IMR-90 (cell line): ENCODE measurements at regions not wholly inside any gene's neighbourhood (a gene's known extent, or its start where the extent isn't known, plus 50 kb on each side); places are given as distances from the start of the nearest gene placed in this dataset.

Experiments
- ATAC-seq: fragments of 200-7000 bp; cut with Tn5 transposase; 2 replicates; pipeline ENCODE4 v1.9.1; 2020; ENCODE audit warnings: low read depth, mild to moderate bottlenecking, moderate library complexity
- BruUV-seq: library from RNA; stranded (reverse); fragments of 400-500 nt; replicated peaks from 2 replicates; lab custom pipeline; 2021; lab: Mats Ljungman, UMichigan
- CTCF ChIA-PET: fragments of 300-600 bp; formaldehyde crosslinking; extraction: SDS; loops from one replicate; lab custom pipeline; 2021; ENCODE audit warnings: antibody characterized with exemption; lab: Yijun Ruan, JAX
- POLR2A ChIA-PET: fragments of 300-600 bp; sonication (Branson Sonifier 250); formaldehyde crosslinking; loops from one replicate; lab custom pipeline; 2022; ENCODE audit warnings: antibody characterized with exemption; ENCODE audit not compliant: unreplicated experiment; lab: Charles Lee
- DNase-seq: peaks from one replicate; pipeline ENCODE4 v3.0.0; 2013
- H2AFZ ChIP-seq: replicated peaks from 2 replicates; pipeline ENCODE3; 2013; ENCODE audit warnings: low read length, mild to moderate bottlenecking; ENCODE audit not compliant: poor library complexity
- H2AK5ac ChIP-seq: 2 replicates; pipeline ENCODE4 v1.6.1; 2013; ENCODE audit warnings: low read depth, low read length, inconsistent platforms
- H2AK9ac ChIP-seq: replicated peaks from 2 replicates; pipeline ENCODE3; 2013; ENCODE audit warnings: mild to moderate bottlenecking, low read depth, low read length, moderate library complexity; ENCODE audit not compliant: poor library complexity
- H2BK120ac ChIP-seq: 2 replicates; pipeline ENCODE4 v1.6.1; 2013; ENCODE audit warnings: low read depth, low read length, inconsistent platforms
- H2BK15ac ChIP-seq: 3 replicates; pipeline ENCODE4 v1.6.1; 2013; ENCODE audit warnings: low read depth, low read length, inconsistent platforms
- H2BK20ac ChIP-seq: 2 replicates; pipeline ENCODE4 v1.6.1; 2013; ENCODE audit warnings: low read depth, mild to moderate bottlenecking, inconsistent platforms, low read length, moderate library complexity
- H2BK5ac ChIP-seq: 2 replicates; pipeline ENCODE4 v1.6.1; 2013; ENCODE audit warnings: mild to moderate bottlenecking, low read depth, low read length, inconsistent platforms; ENCODE audit not compliant: poor library complexity, severe bottlenecking
- H3K14ac ChIP-seq: replicated peaks from 2 replicates; pipeline ENCODE4 v1.6.1; 2013; ENCODE audit warnings: low read depth, low read length, inconsistent platforms
- H3K18ac ChIP-seq: 2 replicates; pipeline ENCODE4 v1.6.1; 2013; ENCODE audit warnings: low read depth, low read length, control low read depth
- H3K23ac ChIP-seq: 2 replicates; pipeline ENCODE4 v1.6.1; 2013; ENCODE audit warnings: low read depth, low read length, inconsistent platforms
- H3K27ac ChIP-seq: 2 replicates; pipeline ENCODE4 v1.5.1; 2013; ENCODE audit warnings: mild to moderate bottlenecking, control low read depth, low read length; ENCODE audit not compliant: insufficient read depth
- H3K27me3 ChIP-seq: 2 replicates; pipeline ENCODE4 v1.6.1; 2013; ENCODE audit warnings: low read length; ENCODE audit not compliant: control insufficient read depth, insufficient read depth
- H3K36me3 ChIP-seq: 2 replicates; pipeline ENCODE4 v1.6.1; 2013; ENCODE audit warnings: low read length, mixed read lengths; ENCODE audit not compliant: control insufficient read depth, insufficient read depth
- H3K4ac ChIP-seq: 2 replicates; pipeline ENCODE4 v1.6.1; 2013; ENCODE audit warnings: low read depth, low read length, inconsistent platforms
- H3K4me1 ChIP-seq: 2 replicates; pipeline ENCODE4 v1.6.1; 2013; ENCODE audit warnings: low read length, mixed read lengths; ENCODE audit not compliant: control insufficient read depth, insufficient read depth
- H3K4me2 ChIP-seq: 2 replicates; pipeline ENCODE4 v1.6.1; 2013; ENCODE audit warnings: low read depth, mild to moderate bottlenecking, control low read depth, low read length, moderate library complexity
- H3K4me3 ChIP-seq: 2 replicates; pipeline ENCODE4 v1.5.1; 2013; ENCODE audit warnings: low read depth, mild to moderate bottlenecking, control low read depth, low read length, moderate library complexity; ENCODE audit not compliant: insufficient read depth
- H3K56ac ChIP-seq: 2 replicates; pipeline ENCODE4 v1.6.1; 2013; ENCODE audit warnings: low read length, inconsistent platforms; ENCODE audit not compliant: insufficient read depth; ENCODE audit errors: extremely low read depth
- H3K79me1 ChIP-seq, 2 experiments: 2 replicates each; pipeline ENCODE4 v1.6.1; 2013; ENCODE audit warnings: low read length in 2 of 2, inconsistent platforms in 1 of 2, low read depth in 1 of 2
- H3K9ac ChIP-seq: 2 replicates; pipeline ENCODE4 v1.6.1; 2013; ENCODE audit warnings: low read depth, low read length, control low read depth
- H3K9me1 ChIP-seq: 2 replicates; pipeline ENCODE4 v1.6.1; 2013; ENCODE audit warnings: low read length, inconsistent platforms; ENCODE audit not compliant: insufficient read depth
- H3K9me3 ChIP-seq: 2 replicates; pipeline ENCODE4 v1.6.1; 2013; ENCODE audit warnings: low read length; ENCODE audit not compliant: control insufficient read depth, insufficient read depth
- H4K20me1 ChIP-seq: 2 replicates; pipeline ENCODE4 v1.6.1; 2013; ENCODE audit warnings: low read length, inconsistent platforms; ENCODE audit not compliant: insufficient read depth
- H4K5ac ChIP-seq: 2 replicates; pipeline ENCODE4 v1.6.1; 2013; ENCODE audit warnings: mild to moderate bottlenecking, low read depth, low read length, control low read depth
- H4K8ac ChIP-seq, 2 experiments: 2 replicates each; pipeline ENCODE4 v1.6.1; 2013; ENCODE audit warnings: low read depth in 2 of 2, low read length in 2 of 2, control low read depth in 1 of 2, inconsistent platforms in 1 of 2
- H4K91ac ChIP-seq: 2 replicates; pipeline ENCODE4 v1.6.1; 2013; ENCODE audit warnings: low read depth, low read length, inconsistent platforms; ENCODE audit not compliant: insufficient read depth
- BHLHE40 ChIP-seq: fragments of 150-350 bp; IDR thresholded peaks from 2 replicates; pipeline ENCODE4 v1.6.1; 2016; ENCODE audit warnings: mild to moderate bottlenecking, low read depth, low read length
- CEBPB ChIP-seq: IDR thresholded peaks from 2 replicates; pipeline ENCODE4 v1.6.1; 2012; ENCODE audit warnings: low read depth, low read length, improper control_type of control experiment
- CHD1 ChIP-seq: IDR thresholded peaks from 2 replicates; pipeline ENCODE4 v1.6.1; 2012; ENCODE audit warnings: low read depth, low read length, improper control_type of control experiment
- CTCF ChIP-seq: conservative IDR thresholded peaks from 2 replicates; pipeline ENCODE4 v1.5.1; 2012; ENCODE audit warnings: mild to moderate bottlenecking, low read depth, low read length, improper control_type of control experiment
- ELK1 ChIP-seq: fragments of 150-350 bp; IDR thresholded peaks from 2 replicates; pipeline ENCODE4 v1.6.1; 2016; ENCODE audit warnings: low read depth, mild to moderate bottlenecking, low read length, moderate library complexity, borderline replicate concordance
- FOS ChIP-seq: fragments of 150-350 bp; IDR thresholded peaks from 2 replicates; pipeline ENCODE4 v1.6.1; 2016; ENCODE audit warnings: low read depth, low read length
- MAFK ChIP-seq: IDR thresholded peaks from 2 replicates; pipeline ENCODE4 v1.6.1; 2012; ENCODE audit warnings: low read depth, low read length, improper control_type of control experiment
- MAZ ChIP-seq: IDR thresholded peaks from 2 replicates; pipeline ENCODE4 v1.6.1; 2012; ENCODE audit warnings: low read depth, mild to moderate bottlenecking, low read length, improper control_type of control experiment, moderate library complexity, borderline replicate concordance
- MXI1 ChIP-seq: IDR thresholded peaks from 2 replicates; pipeline ENCODE4 v1.6.1; 2012; ENCODE audit warnings: low read depth, mild to moderate bottlenecking, low read length, moderate library complexity, borderline replicate concordance
- NFE2L2 ChIP-seq: fragments of 150-350 bp; IDR thresholded peaks from 2 replicates; pipeline ENCODE4 v1.6.1; 2016; ENCODE audit warnings: low read depth, mild to moderate bottlenecking, low read length
- POLR2A ChIP-seq: IDR thresholded peaks from 2 replicates; pipeline ENCODE4 v1.6.1; 2012; ENCODE audit warnings: mild to moderate bottlenecking, low read depth, low read length
- RAD21 ChIP-seq: IDR thresholded peaks from 2 replicates; pipeline ENCODE4 v1.6.1; 2012; ENCODE audit warnings: low read length, improper control_type of control experiment
- RCOR1 ChIP-seq: IDR thresholded peaks from 2 replicates; pipeline ENCODE4 v1.6.1; 2012; ENCODE audit warnings: mild to moderate bottlenecking, low read length, improper control_type of control experiment; ENCODE audit not compliant: insufficient replicate concordance
- RFX5 ChIP-seq: IDR thresholded peaks from 2 replicates; pipeline ENCODE4 v1.8.0; 2012; ENCODE audit warnings: low read depth, mild to moderate bottlenecking, low read length, moderate library complexity
- SMC3 ChIP-seq: fragments of 150-350 bp; IDR thresholded peaks from 2 replicates; pipeline ENCODE4 v1.6.1; 2016; ENCODE audit warnings: low read depth, mild to moderate bottlenecking, antibody characterized with exemption, low read length, moderate library complexity
- WGBS, 2 experiments: methylation state at CpG; one replicate each; pipeline versions ENCODE4 v1.1.5 to v1.1.7; 2013; ENCODE audit warnings: missing lambda C conversion rate in 2 of 2; ENCODE audit not compliant: insufficient read length in 1 of 2; ENCODE audit errors: extremely low coverage in 2 of 2; 5-methylcytosine and 5-hydroxymethylcytosine counted together
- dilution Hi-C: fragments of 300-500 bp; cut with HindIII; formaldehyde crosslinking; loops from one replicate; pipeline ENCODE4 v1.14.3; 2018; ENCODE audit warnings: low sequenced_read_pairs; ENCODE audit not compliant: unreplicated experiment
- in situ Hi-C: fragments of 300-500 bp; cut with MboI; formaldehyde crosslinking; loops from 3 replicates; pipeline ENCODE4 v1.14.3; 2019; ENCODE audit warnings: low sequenced_read_pairs, inconsistent platforms, mixed read lengths
- intact Hi-C: fragments of 100-400 bp; cut with micrococcal nuclease; formaldehyde crosslinking; loops from 2 replicates; pipeline ENCODE4 v1.10.0; 2022
- TF ChIP-seq, protein P1 (sequence below): fragments of 150-350 bp; IDR thresholded peaks from 2 replicates; pipeline ENCODE4 v1.6.1; 2017; ENCODE audit warnings: mild to moderate bottlenecking, antibody characterized with exemption, low read length, low read depth

- no TSS peak for BruUV-seq
These were observed 1176.8 kb upstream of the ADGRB3 start for GRCh38 chr6:67458265-67458664.

More at GRCh38 chr6:67458265-67458664, 1176.8 kb upstream of the ADGRB3 start:
- no peak overlapping the region for H3K4ac ChIP-seq
- H3K27ac ChIP-seq = no peak overlapping the region
- ATAC-seq (no peak), DNase-seq (no peak)
- H3K9me3 ChIP-seq = peaks cover 8% of the 10 kb centered on the region
- no peak overlapping the region for H3K14ac ChIP-seq
- no peak overlapping the region for H2BK15ac ChIP-seq
- no peaks in the 10 kb centered on the region for H3K4me1 ChIP-seq
- ChIA-PET CTCF (no interaction called here), POLR2A (no interaction called here)
- H3K9ac ChIP-seq = no peak overlapping the region
- no peak overlapping the region for H3K4me3 ChIP-seq
- dilution Hi-C loops = no loop called here
- intact Hi-C loops = no loop called here
- H3K4me2 ChIP-seq = no peak overlapping the region
- no peak overlapping the region for H2AFZ ChIP-seq
- TF ChIP-seq MAFK = no peak
- TF ChIP-seq CTCF = no peak
- no peak for TF ChIP-seq MAZ
- TF ChIP-seq MXI1 = no peak
- TF ChIP-seq POLR2A = no peak
- no peak for TF ChIP-seq NFE2L2
- no peak for TF ChIP-seq CHD1
- no peak for TF ChIP-seq FOS
- TF ChIP-seq SMC3 = no peak
- TF ChIP-seq ELK1 = no peak
- TF ChIP-seq RAD21 = no peak
- no peak for TF ChIP-seq BHLHE40
- no peak for TF ChIP-seq RFX5
- no peak for TF ChIP-seq CEBPB
- TF ChIP-seq, protein P1, sequence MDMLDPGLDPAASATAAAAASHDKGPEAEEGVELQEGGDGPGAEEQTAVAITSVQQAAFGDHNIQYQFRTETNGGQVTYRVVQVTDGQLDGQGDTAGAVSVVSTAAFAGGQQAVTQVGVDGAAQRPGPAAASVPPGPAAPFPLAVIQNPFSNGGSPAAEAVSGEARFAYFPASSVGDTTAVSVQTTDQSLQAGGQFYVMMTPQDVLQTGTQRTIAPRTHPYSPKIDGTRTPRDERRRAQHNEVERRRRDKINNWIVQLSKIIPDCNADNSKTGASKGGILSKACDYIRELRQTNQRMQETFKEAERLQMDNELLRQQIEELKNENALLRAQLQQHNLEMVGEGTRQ = no peak
- no peak for TF ChIP-seq RCOR1
- H2AK5ac ChIP-seq = no peak overlapping the region
- no peaks in the 10 kb centered on the region for H3K79me1 ChIP-seq
- no peak overlapping the region for H3K56ac ChIP-seq
- no peaks in the 10 kb centered on the region for H4K20me1 ChIP-seq
- no peak overlapping the region for H2BK20ac ChIP-seq
- in situ Hi-C loops = no loop called here
- H2BK120ac ChIP-seq = no peak overlapping the region
- H3K23ac ChIP-seq = no peak overlapping the region
- no peak overlapping the region for H4K5ac ChIP-seq
- H3K9me1 ChIP-seq = no peaks in the 10 kb centered on the region
- no peak overlapping the region for H4K91ac ChIP-seq
- no peaks in the 10 kb centered on the region for H3K36me3 ChIP-seq
- H4K8ac ChIP-seq = no peak overlapping the region
- H3K18ac ChIP-seq = no peak overlapping the region
- no peaks in the 10 kb centered on the region for H3K27me3 ChIP-seq
- no peak overlapping the region for H2BK5ac ChIP-seq
- WGBS, 2 experiments = 17% methylated on average over 1 of the region's 4 CpGs; no CpG with 5 or more reads in 1 of the 2 experiments
- no peak overlapping the region for H2AK9ac ChIP-seq
